ENCODE measurements at regions not wholly inside any gene's neighbourhood (a gene's known extent, or its start where the extent isn't known, plus 50 kb on each side); places are given as distances from the start of the nearest gene placed in this dataset.

GRCh38 chr12:107895966-107896365 is 121.5 kb downstream of the ASCL4 start:
- no peaks in the 10 kb centered on the region for H3K36me3 ChIP-seq
- intact Hi-C loops (cut with DNase I): no loop called here
- no peak overlapping the region for H3K4me3 ChIP-seq
- DNase-seq: no peak
- H3K4me1 ChIP-seq: no peaks in the 10 kb centered on the region
- no peak overlapping the region for H3K27ac ChIP-seq
- no peak for ATAC-seq
- no peak for TF ChIP-seq CTCF (IDR thresholded peaks at IDR 0.05)
- peaks cover 0 to 41% (median 14%) of the 10 kb centered on the region in 7 donors for H3K27me3 ChIP-seq
- no peaks in the 10 kb centered on the region for H3K9me3 ChIP-seq

DNA sequence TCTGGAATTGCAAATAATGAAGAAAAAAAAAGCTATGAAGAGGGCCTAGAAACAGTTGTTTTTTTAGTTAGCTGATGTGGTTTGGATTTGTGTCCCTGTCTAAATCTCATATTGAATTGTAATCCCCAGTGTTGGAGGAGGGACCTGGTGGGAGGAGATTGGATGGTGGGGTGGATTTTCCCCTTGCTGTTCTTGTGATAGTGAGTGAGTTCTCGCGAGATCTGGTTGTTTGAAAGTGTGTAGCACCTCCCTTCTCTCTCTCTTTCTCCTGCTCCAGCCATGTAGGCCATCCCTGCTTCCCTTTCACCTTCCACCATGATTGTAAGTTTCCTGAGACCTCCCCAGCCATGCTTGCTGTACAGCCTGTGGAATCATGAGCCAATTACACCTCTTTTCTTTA is 126.1 kb downstream of the ASCL4 start:
- WGBS, 2 donors: 71 to 79% methylated on average over 2 of the region's 2 CpGs
- Histone ChIP-seq H3K4me1 (peaks cover 3 to 11% (median 6%) of the 10 kb centered on the region in 9 donors), H3K36me3 (no peaks in the 10 kb centered on the region), H3K27ac (no peak overlapping the region), H3K4me3 (no peak overlapping the region), H3K9me3 (no peaks in the 10 kb centered on the region), H3K27me3 (peaks cover 0 to 63% (median 33%) of the 10 kb centered on the region in 7 donors)
- ATAC-seq (no peak), DNase-seq (no peak)
- TF ChIP-seq CTCF (IDR thresholded peaks at IDR 0.05): no peak
- intact Hi-C loops (cut with DNase I): no loop called here

DNA sequence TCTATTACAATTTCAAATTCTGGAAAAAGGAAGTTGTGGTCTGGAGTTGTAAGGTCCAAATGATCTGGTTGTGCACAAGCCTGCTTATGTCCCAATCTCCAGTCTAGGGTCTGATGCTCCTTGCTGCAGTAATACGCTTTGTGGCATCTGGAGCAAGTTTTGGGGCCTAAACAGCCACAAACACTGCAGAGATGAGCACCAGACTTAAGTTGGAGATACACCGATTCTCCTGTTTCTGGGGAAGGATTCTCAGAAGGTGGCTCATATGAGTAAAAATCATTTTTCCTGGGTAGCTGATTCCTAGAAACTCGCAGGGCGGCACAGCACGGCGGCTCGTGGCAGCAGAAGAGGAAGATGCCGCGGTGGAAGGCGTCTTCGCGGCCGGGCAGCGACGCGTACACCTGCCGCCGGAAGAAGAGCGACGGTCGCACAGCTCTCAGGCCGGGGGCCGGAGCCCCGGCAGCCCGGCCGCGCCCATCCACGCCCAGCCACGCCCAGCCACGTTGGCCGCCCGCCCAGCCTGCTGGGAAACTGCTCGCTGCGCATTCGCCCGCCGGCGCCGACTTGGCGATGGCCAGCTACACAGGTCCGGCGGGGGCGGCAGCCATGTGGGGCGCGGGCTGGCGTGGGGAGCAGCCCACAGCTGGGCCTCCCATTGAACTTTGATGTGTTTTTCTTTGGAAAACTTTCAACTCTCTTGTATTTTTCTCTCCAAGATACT is 129.0 kb downstream of the ASCL4 start:
- peaks cover 0 to 73% (median 49%) of the 10 kb centered on the region in 7 donors for H3K27me3 ChIP-seq
- peak overlapping the region in 9 of 10 donors; percentile 1 to 48 (median 33) for H3K4me3 ChIP-seq
- intact Hi-C loops (cut with DNase I): no loop called here
- no peaks in the 10 kb centered on the region for H3K36me3 ChIP-seq
- WGBS, 2 donors: 3% methylated on average over 46 of the region's 46 CpGs
- H3K9me3 ChIP-seq: peaks cover 0 to 3% (median 0%) of the 10 kb centered on the region in 11 donors
- TF ChIP-seq CTCF (IDR thresholded peaks at IDR 0.05): no peak
- H3K4me1 ChIP-seq: peaks cover 3 to 11% (median 6%) of the 10 kb centered on the region in 9 donors
- peak; percentile 31 to 61 for DNase-seq
- H3K27ac ChIP-seq: no peak overlapping the region
- ATAC-seq: peak; percentile 28 to 82 (median 58)

DNA sequence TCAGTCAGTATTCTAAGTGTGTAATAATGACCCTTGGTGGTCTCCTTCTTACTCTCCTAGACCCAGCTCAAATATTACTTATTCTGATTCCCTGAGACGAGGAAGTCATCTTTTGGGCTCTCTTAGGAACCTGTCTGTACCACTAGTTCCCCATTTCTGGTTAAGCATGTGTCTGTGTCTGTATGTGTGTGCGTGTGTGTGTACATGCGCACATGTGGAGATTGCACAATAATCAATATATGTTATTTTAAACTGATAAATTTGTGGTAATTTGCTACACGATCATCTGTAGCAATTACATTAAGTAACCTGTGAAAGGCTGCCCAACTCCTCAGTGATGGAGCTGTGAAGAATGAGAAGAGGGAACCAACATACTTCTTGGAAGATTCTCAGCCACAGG is 132.2 kb downstream of the ASCL4 start:
- TF ChIP-seq CTCF (IDR thresholded peaks at IDR 0.05): no peak
- H3K9me3 ChIP-seq: peaks cover 0 to 3% (median 0%) of the 10 kb centered on the region in 11 donors
- H3K27me3 ChIP-seq: peaks cover 0 to 89% (median 75%) of the 10 kb centered on the region in 7 donors
- WGBS, 2 donors: 68 to 69% methylated on average over 4 of the region's 4 CpGs
- H3K4me1 ChIP-seq: peaks cover 3 to 11% (median 6%) of the 10 kb centered on the region in 9 donors
- no peak overlapping the region for H3K4me3 ChIP-seq
- no peak for ATAC-seq
- intact Hi-C loops (cut with DNase I): no loop called here
- DNase-seq: no peak
- no peaks in the 10 kb centered on the region for H3K36me3 ChIP-seq
- H3K27ac ChIP-seq: no peak overlapping the region

Data from heart right ventricle (tissue), 16 donors.